Non-pigmented ciliary epithelial cell (primary cell): ENCODE measurements at regions not wholly inside any gene's neighbourhood (a gene's known extent, or its start where the extent isn't known, plus 50 kb on each side); places are given as distances from the start of the nearest gene placed in this dataset.
A peak's percentile ranks its signal among the peaks of the same experiment; 100 is the strongest.
"Not testable (repeated sequence)": the region's sequence is repeated elsewhere in the genome, so short reads cannot be mapped to it uniquely, and the experiment has no call there.

Source experiments
- DNase-seq: peaks from one replicate; pipeline ENCODE4 v3.0.0-alpha.2; 2010; ENCODE audit warnings: low read depth

DNA sequence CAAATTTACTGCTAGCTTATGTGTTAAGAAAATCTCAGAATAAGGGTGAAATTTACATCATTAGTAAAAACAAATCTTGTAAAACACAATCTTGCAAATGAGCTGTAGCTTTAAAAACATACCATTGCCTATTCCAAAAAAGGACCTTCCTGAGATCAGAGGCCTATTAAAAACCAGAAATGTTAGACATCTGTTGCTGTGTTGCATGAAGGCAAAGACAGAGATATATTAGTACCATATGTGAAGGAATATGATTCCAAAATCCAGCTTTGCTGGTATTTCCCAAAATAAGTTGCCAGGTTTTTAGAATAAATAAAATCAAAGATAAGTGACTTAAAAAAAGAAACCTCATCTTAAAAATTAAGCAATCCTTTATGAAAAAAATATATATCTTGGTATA is 504.1 kb upstream of the CDIN1 start:
- no peak for DNase-seq

DNA sequence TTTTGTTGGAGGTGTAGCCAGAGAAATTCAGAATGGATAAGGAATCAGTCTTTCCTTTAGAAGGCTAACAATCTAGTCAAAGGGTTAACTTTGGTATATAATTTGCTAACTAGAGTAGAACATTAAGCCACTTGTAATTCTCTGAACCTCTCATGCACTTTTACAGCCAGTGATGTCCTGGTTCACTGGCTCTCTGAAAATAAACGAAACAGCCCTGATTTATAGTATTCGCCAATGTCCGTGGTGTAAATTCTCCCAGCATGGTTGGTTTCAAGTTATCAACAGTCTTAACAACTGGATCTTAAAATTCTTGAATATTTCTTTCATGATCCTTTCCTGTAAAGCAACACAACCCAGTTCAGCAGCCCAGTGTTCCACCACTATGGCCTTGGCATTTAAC is 500.4 kb upstream of the CDIN1 start:
- no peak for DNase-seq

DNA sequence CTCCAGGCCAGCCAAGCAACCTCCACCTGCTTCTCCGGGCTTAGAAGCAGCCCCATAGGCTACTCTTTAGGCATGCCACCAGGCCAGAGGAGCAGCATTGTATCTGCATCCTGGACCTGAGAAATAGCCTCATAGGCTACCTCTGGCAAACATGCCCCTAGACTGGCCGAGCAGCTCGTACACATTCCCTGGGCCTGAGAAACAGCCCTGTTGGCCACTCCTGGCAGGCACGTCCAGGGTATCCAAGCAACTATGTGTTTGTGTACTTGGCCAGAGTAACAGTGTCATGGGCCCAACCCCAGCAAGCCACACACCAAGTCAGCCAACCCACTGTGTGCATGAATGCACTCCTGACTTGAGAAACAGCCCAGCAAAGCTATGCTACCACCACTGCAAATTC is 498.7 kb upstream of the CDIN1 start:
- DNase-seq = no peak

DNA sequence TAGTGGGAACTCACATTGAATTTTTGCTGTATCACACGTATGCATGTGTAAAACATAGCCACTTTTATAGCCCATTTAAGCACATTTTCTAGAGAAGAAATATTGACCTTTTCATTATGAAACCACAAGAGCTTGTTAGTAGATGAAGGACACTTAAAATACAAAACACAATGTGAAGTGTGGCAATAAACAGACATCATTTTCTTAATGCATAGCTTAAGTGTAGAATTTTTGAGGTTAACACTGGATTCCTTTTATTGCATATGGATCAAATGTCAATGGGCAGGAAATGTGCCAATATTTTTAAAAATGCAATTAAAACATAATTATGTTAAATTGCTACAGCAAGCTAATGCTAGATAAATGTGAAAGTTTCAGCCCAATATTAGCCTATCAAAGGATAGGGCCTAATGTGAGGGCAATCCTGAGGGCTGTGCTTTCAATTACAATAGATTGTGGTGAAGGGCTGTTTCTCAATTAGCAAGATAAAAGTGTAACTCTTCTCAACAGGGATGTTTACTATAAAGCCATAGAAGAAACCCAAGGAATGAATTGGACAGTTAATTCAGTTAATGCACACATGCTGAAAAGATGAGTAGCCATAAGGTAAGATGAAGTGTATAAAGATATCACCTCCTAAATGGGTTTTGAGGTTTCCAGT is 489.0 kb upstream of the CDIN1 start:
- DNase-seq = no peak

DNA sequence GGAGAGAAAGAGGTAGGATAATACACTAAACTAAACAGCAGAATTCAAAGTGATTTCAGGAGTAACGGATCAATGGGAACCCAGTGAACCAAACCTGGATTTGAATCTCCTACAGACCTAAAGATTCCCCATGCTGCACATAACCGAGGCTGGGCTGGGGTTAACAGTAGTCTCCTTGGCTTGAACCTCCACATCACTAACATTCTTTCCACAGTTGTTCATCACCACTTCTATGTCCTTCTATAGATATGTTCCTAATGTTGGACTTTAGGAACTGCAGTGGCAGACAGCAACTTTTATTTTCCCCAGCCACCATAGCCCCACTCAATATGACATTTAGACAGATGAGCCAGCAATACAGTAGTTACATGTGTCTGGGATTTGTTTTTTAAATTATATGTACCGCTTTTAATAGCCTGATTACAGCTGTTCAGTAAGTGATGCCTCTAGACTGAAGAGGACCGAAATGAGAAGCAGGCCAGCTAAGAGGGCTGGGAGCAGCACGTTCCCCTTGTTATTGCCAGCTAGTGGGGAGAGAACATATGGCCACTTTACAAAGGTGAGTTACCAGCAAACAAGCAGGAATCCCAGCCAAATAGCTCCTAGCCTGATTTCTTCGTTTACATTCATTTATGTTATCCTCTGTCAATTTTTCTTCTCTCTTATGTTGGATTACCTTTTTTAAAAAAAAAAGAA is 472.6 kb upstream of the CDIN1 start:
- no peak for DNase-seq

DNA sequence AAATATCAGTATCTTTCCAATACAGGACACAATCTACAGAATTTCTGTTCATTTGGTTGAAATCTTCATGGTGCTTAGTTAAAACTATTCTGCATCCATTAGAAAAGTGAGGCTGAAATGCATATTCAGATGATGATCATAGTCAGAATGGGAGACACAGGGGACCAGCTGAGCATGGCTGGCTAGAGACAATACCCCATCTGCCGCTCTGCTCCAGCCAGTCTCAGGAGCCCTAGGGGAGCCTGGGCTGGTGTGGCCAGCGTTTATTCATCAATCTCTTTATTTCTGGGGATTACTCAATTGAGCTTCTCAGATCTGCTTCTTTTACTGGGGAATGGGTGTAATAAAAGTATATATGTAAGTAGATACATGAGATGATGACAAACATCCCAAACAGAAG is 470.9 kb upstream of the CDIN1 start:
- no peak for DNase-seq

DNA sequence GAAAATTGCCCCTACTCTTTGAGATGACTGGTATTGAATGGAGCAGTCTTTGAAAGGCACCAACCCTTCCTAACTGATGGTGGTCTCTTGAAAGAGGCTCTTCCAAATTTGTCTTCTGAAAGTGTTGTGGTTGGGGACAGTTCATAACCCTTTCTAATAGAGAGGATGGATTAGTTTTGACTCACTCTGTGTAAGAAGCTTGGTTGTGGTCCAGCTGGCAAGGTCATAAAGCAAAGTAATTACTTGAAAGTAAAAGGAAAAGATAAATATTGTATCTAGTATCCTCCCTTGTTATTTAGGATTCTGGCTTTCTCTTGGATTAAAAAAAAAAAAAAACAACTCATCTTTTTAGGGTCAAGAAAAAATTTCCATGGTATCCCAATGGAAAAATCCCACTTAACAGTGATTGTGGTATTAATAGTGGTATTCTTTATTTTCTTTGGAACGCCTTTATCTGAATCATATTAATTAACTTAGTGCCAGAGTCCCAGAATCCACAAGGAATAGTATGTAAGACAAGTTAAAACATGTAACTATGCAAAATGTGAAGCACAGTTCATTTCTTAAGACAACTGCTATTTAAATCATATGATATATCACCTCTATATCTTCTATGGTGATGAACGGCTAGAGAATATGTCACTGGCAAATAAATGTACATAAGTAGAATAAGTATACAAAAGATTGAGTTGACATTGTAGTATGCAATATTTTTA is 469.3 kb upstream of the CDIN1 start:
- peak; percentile 15 for DNase-seq

DNA sequence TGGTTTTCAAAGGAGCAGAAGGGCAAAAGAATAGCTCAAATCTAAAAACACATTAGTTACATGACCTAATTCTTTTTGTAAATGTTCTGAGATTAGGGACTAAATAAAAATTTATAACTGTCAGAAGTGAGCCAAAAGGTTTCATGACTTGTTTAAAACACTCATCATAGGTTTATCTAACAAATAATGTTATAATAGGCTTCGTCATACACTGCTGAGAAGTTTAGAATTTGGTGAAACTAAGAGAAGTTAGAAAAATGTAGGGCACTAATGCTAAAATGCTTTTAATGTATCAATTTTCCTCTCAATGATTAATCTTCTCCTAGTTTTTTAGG is 468.8 kb upstream of the CDIN1 start:
- no peak for DNase-seq

DNA sequence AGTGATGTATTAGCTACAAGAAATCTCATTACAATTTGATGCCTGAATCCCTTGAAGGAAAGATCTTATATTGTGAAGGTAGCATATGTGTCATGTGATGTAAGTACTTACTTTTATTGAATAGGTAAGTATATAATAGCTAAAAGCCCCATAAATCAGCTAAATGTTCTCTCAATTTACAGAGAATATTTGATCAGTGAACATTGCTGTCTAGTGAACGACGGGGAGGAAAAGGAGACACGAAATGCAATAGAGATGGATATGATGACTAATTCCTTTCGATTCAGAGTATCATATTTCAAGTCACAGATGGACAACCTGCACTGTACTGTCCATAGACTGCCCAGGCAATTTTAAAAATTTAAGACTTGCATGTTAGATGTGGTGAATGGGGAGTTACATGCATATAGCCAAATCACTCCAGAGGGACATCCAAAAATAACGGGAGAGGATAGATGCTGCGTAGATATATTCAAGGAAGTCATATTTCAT is 462.1 kb upstream of the CDIN1 start:
- no peak for DNase-seq

DNA sequence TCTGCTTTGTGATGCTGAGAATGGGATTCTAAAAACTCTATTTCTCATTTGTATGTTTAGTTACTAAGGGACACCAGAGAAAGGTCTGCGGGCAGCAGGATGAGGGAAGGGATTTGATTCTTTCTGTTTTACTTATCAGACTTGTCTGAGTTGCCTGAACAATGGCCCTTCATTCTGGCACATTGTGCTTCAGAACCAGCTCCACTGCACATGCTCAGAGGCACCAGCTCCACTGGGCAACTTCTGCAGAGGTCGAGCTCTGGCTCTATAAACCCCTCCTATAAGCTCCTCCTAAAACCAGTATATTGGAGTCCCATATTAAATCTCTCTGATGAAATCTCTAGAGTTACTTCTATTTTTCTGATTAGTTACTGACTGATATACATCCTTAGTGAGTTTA is 453.2 kb upstream of the CDIN1 start:
- no peak for DNase-seq

DNA sequence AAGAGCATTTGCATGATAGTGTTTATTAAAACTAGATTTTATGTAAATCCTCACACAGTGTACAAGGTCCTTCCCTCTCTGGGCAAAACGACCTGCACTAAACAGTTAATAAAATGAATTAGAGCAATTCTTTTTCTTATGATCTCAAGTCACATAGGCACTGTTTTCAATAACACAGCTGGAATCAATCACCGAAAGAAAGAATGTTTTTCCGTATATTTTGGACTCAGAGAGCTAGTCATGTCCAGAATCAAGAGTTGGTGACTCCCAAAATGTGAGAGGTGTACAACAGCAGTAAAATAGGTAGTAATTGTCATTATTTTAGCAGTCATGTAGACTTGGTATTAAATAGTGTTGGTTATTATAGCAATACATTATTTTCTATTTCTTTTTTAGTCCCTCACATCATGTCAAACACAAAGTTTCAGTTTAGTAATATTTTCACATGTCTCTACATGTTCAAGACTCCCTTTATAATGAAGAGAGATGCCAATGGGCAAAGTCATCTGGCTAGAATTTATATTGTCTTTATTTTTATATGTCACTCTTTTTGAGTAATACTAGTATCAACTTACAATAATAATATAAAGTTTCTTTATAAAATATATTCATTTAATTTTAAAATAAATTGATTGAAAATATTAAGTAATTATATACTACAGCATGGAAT is 448.6 kb upstream of the CDIN1 start:
- no peak for DNase-seq

DNA sequence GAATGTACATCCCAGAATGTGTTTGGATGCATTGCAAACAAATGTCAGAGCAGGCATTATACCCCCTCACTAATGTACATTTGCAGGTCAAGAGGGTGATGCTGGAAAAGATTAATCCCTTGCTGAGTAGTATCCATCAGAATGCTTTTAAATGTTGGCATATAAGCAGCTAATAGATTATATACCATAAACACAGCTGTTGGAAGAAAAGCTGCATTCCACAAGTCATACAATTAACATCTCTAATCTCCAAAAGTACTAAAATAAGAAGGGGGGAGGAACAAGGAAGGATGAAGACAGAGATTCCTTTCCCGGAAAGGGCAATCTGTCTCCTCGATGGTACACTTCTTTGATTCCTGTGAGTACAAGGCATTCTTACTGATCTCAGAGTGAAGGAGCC is 445.7 kb upstream of the CDIN1 start:
- no peak for DNase-seq

DNA sequence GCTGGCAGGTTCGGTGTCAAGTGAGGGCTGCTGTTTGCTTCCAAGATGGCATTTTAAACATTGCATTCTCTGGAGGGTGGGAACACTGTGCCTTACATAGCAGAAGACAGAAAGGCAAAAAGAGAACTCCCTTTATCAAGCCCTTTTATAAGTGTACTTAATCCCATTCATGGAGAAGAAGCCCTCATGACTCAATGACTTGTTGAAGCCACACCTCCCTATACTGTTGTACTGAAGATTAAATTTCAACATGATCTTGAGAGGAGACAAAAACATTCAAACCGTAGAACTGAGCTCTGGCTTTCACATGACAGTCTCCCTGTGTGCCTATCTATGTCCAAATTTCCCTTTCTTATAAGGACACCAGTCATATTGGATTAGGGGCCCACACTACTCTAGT is 443.4 kb upstream of the CDIN1 start:
- DNase-seq = no peak

DNA sequence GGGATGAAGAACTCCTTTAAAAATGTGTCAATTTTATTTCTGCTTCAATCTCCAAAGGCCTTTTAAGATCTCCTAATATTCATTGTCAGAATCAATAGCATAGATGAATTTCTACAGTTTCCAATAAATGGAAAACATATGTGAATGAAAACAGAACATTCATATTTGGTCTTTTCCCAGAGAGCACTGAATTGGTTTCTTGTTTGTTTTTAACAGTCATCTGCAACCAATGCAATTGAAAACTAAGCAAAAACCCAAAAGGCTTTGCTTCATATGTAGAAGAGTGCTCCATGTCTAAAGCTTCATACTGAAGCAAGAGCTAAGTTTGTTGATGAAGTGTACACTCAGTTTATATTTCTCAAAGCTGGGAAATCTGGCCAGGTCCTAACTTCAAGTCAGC is 426.5 kb upstream of the CDIN1 start:
- DNase-seq = no peak

DNA sequence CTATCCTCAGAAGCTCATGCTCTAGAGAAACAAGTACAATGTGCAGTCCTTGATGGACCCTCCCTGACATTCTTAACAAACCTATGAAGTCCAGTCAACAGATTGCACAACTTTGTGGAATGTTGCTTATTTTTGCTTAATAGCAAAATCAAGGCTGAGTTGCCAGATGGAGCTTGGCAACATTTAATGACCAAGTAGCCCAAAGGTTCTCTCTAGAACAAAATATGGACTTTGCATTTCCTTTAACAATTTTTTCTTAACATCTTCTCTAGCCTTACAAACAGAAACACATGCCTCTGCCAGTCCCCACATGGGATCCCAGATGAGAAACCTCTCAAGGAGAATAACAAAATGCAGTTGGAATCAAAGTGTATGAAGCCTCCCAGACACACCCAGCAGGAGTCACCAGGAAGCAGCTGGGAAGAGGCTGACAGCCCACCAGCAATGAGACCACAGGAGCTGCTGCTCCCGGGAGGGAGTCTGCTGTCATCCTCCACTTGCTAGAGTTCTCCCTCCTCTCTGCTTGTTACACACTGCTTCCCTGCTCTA is 422.5 kb upstream of the CDIN1 start:
- no peak for DNase-seq

DNA sequence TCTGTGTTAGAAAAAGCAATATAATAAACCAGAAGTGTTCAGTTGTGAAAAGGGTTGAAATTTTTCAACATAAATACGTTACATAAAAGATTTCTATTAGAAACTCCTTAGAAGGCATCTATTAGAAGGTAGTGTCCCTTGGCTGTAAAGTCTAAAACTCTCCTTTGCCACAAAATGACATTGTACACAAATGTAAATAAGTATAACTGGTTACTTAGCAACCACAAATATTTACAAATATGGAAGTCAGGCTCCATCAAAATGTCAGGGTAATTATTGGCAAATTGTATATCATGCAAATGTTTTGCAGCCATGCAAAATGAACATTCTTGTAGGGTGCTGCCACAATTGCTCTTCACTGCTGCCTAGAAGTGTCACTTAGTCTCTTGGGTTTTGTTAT is 419.1 kb upstream of the CDIN1 start:
- DNase-seq = no peak

DNA sequence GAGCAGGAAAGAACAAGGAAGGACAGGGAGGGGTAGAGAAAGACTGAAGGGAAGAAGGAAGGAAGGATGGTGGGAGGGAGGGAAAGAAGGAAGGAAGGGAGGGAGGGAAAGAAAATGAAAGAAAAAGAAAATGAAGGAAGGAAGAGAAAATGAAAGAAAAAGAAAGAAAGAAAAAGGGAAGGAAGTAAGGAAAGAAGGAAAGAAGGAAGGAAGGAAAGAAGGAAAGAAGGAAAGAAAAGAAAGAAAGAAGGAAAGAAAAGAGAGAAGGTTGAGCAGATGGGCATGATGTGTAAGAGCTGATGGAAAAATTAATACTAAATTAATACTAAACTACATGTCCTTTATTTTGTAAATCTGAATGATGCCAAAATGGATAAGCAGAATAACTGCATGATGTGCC is 418.3 kb upstream of the CDIN1 start:
- no peak for DNase-seq

DNA sequence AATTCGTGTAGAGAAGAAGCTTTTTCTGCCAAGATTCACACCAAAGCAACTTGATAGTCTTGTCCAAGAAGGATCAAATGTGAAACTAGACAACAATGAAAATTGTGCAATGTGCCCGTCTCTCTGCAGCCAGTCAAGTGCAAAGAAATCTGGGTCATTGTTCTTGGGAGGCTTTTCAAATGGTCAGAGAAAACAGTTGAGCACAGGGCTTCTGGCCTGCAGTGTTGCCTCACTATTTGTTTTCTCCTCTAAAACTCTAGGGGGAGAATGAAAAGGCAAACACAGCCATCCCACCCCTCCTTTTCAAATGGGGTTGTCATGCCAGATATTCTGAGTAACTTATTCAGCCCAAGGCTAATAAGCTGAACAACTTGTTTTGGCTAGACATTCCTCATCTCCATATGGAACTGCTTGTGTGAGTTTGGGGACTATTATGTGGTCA is 417.6 kb upstream of the CDIN1 start:
- peak; percentile 6 for DNase-seq

DNA sequence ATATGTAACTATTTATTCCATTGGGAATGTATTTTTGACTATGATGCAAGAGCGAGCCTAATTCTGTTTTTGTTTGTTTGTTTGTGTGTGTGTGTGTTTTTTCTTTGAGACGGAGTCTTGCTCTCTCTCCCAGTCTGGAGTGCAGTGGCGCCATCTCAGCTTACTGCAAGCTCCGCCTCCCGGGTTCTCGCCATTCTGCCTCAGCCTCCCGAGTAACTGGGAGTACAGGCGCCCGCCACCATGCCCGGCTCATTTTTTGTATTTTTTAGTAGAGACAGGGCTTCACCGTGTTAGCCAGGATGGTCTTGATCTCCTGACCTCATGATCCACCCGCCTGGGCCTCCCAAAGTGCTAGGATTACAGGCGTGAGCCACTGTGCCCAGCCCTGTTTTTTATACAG is 415.4 kb upstream of the CDIN1 start:
- not testable (repeated sequence) for DNase-seq

DNA sequence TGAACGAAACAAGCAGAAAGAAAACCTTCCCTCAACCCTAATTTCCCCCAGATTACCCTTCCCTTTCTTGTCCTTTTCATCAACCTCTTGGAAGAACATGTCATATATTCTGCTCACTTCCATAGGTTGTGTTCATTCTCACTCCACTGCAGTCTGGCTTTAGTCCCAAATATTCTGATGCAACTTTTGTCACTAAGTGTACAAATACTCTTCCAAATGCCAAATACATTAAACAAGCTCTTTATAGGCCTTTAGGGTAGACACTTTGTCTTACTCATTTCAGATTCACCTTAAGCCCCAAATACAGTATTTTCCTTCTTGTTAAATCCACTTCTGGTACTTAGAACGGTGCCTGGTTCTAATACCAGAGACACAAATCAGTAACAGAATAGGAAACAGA is 406.5 kb upstream of the CDIN1 start:
- DNase-seq = no peak

DNA sequence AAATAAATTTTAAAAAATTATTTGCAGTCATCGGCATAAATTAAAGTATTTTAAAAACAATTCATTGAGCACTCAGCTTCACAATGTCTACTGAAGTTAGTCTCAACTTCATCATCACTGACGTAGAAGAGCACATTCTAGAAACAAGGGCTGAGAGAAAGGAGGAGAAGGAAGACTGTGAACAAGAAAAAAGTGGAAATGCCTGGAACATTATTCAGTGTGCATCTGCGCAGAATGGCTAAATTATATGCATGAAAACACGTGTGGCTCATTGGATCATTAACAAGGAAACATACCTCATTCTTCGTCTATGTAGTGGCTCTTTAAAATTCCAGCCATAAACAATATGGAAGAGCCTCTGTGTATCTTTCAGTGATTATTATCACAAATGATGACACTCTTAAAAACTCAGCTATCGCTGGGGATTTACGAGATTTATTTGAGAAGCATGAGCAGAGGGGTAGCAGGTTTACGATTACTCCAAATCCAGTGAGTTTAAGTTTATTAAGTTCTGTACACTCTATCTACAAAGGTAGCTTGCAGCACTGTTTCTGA is 404.2 kb upstream of the CDIN1 start:
- DNase-seq = no peak

DNA sequence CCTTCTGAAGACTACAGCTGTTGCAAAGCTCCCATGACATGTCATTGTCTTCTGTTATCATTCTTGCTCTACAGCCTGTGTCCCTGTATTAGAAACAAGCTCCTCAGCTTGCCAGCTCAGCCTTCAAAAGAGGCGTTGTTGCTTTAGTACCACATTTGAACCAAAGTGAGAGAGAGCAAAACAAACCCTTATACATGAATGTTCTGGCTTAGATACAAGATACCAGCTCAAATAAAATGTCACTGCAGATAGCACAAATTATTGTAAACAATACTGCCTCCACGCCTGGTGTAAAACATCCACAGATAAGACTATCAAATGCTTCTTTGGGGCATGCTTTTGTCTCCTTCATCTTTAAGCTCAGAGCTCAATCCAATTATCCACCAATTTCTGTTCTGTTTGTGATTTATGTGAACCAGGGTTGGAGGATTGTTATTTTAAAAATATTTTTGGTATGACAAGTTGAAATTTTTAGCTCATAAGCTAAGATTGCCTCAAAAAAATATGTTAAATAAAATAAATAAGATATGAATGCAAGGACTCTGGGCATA is 403.6 kb upstream of the CDIN1 start:
- no peak for DNase-seq
